ENCODE measurements at regions not wholly inside any gene's neighbourhood (a gene's known extent, or its start where the extent isn't known, plus 50 kb on each side); places are given as distances from the start of the nearest gene placed in this dataset.

DNA sequence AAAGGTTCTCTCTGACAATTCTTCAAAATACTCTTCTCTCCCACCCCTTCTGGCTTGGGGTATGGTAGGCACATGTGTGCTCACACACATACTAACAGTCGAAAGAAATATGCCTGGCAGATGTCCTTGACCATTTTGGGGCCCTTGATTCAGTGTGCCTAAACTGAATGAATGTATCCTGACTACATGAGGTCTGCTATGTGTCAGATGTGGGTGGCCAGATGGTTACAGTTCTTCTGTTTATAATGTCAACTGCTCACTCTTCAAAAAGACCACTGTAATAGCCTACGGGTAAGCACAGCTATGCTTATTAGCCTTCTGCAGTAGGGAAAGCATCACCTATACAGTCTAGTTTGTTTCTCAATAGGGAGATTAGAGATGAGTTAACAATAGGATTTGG, 63.7 kb upstream of the VEGFC start:
- Mint-ChIP-seq H3K36me3 (ENCODE audit: unreplicated experiment) (no peaks in the 10 kb centered on the region), H3K4me1 (ENCODE audit: low read depth, unreplicated experiment) (peaks cover 9% of the 10 kb centered on the region), H3K9me3 (ENCODE audit: unreplicated experiment) (no peaks in the 10 kb centered on the region), H3K27me3 (ENCODE audit: unreplicated experiment) (no peaks in the 10 kb centered on the region), H3K27ac (ENCODE audit: unreplicated experiment) (no peak overlapping the region), H3K4me3 (ENCODE audit: unreplicated experiment) (no peak overlapping the region)
- no peak for DNase-seq
- no peak for TF ChIP-seq CTCF (IDR thresholded peaks at IDR 0.05; ENCODE audit: partially characterized antibody, unreplicated experiment)

GRCh38 chr4:176858839-176859238, 66.1 kb upstream of the VEGFC start:
- Mint-ChIP-seq H3K9me3 (ENCODE audit: unreplicated experiment) (no peaks in the 10 kb centered on the region), H3K4me3 (ENCODE audit: unreplicated experiment) (no peak overlapping the region), H3K4me1 (ENCODE audit: low read depth, unreplicated experiment) (peaks cover 9% of the 10 kb centered on the region), H3K27ac (ENCODE audit: unreplicated experiment) (no peak overlapping the region), H3K27me3 (ENCODE audit: unreplicated experiment) (no peaks in the 10 kb centered on the region), H3K36me3 (ENCODE audit: unreplicated experiment) (no peaks in the 10 kb centered on the region)
- no peak for DNase-seq
- no peak for TF ChIP-seq CTCF (IDR thresholded peaks at IDR 0.05; ENCODE audit: partially characterized antibody, unreplicated experiment)

- Mint-ChIP-seq H3K9me3 (ENCODE audit: unreplicated experiment) (no peaks in the 10 kb centered on the region), H3K36me3 (ENCODE audit: unreplicated experiment) (no peaks in the 10 kb centered on the region), H3K27ac (ENCODE audit: unreplicated experiment) (no peak overlapping the region), H3K4me1 (ENCODE audit: low read depth, unreplicated experiment) (no peaks in the 10 kb centered on the region), H3K27me3 (ENCODE audit: unreplicated experiment) (no peaks in the 10 kb centered on the region), H3K4me3 (ENCODE audit: unreplicated experiment) (no peak overlapping the region)
- DNase-seq = no peak
- no peak for TF ChIP-seq CTCF (IDR thresholded peaks at IDR 0.05; ENCODE audit: partially characterized antibody, unreplicated experiment)
These were observed 71.5 kb upstream of the VEGFC start for GRCh38 chr4:176864238-176864637.

DNA sequence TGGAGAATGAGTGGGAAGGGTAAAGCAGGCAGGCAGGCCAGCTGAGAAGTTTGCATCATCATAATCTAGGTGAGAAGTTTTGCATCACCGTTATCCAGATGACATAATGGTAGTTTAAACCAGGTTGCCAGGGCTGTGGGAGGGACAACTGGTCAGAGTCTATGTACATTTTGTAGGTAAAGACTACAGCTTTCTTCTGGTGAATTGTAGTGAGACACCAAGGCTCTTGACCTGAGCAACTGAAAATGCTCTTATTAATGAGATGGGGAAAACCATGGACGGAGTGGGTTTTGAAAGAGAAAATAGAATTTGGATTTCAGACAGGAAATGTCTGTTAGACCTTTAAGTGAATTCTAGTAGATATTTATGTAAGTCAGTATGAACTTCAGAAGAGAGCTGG, 76.0 kb upstream of the VEGFC start:
- H3K4me1 Mint-ChIP-seq (ENCODE audit: low read depth, unreplicated experiment) = no peaks in the 10 kb centered on the region
- H3K27me3 Mint-ChIP-seq (ENCODE audit: unreplicated experiment) = peaks cover 3% of the 10 kb centered on the region
- no peaks in the 10 kb centered on the region for H3K9me3 Mint-ChIP-seq (ENCODE audit: unreplicated experiment)
- TF ChIP-seq CTCF (IDR thresholded peaks at IDR 0.05; ENCODE audit: partially characterized antibody, unreplicated experiment) = no peak
- DNase-seq = no peak
- no peaks in the 10 kb centered on the region for H3K36me3 Mint-ChIP-seq (ENCODE audit: unreplicated experiment)
- no peak overlapping the region for H3K27ac Mint-ChIP-seq (ENCODE audit: unreplicated experiment)
- H3K4me3 Mint-ChIP-seq (ENCODE audit: unreplicated experiment) = no peak overlapping the region

- Mint-ChIP-seq H3K4me1 (ENCODE audit: low read depth, unreplicated experiment) (peaks cover 4% of the 10 kb centered on the region), H3K27ac (ENCODE audit: unreplicated experiment) (no peak overlapping the region), H3K27me3 (ENCODE audit: unreplicated experiment) (peaks cover 3% of the 10 kb centered on the region), H3K36me3 (ENCODE audit: unreplicated experiment) (no peaks in the 10 kb centered on the region), H3K9me3 (ENCODE audit: unreplicated experiment) (no peaks in the 10 kb centered on the region), H3K4me3 (ENCODE audit: unreplicated experiment) (no peak overlapping the region)
- no peak for DNase-seq
- TF ChIP-seq CTCF (IDR thresholded peaks at IDR 0.05; ENCODE audit: partially characterized antibody, unreplicated experiment) = no peak
These were observed 79.7 kb upstream of the VEGFC start for GRCh38 chr4:176872461-176872860.
